Testis (tissue), 2 donors: ENCODE measurements at regions not wholly inside any gene's neighbourhood (a gene's known extent, or its start where the extent isn't known, plus 50 kb on each side); places are given as distances from the start of the nearest gene placed in this dataset.

ENCODE experiments used
- DNase-seq: peaks from one replicate; pipeline ENCODE4 v3.0.0-alpha.2; 2019
- H3K27ac ChIP-seq, 2 donors: fragments of 200-600 bp; sonication (generic); one replicate each; pipeline ENCODE4 v1.5.1; 2019
- H3K27me3 ChIP-seq: fragments of 200-600 bp; sonication (generic); one replicate; pipeline ENCODE4 v1.5.1; 2019
- H3K36me3 ChIP-seq: fragments of 200-600 bp; sonication (generic); one replicate; pipeline ENCODE4 v1.5.1; 2017; ENCODE audit warnings: low read depth; ENCODE audit errors: missing control alignments
- H3K4me1 ChIP-seq: fragments of 200-600 bp; sonication (generic); one replicate; pipeline ENCODE4 v1.5.1; 2019
- H3K4me3 ChIP-seq, 2 donors: fragments of 200-600 bp; sonication (generic); one replicate each; pipeline ENCODE4 v1.5.1; 2017 to 2019
- H3K9me3 ChIP-seq: fragments of 200-600 bp; sonication (generic); one replicate; pipeline ENCODE4 v1.5.1; 2017
- POLR2A ChIP-seq: fragments of 450-650 bp; IDR thresholded peaks from one replicate; pipeline ENCODE4 v1.6.1; 2017; ENCODE audit warnings: antibody characterized with exemption, mild to moderate bottlenecking, moderate library complexity
- WGBS, 2 donors: methylation state at CpG; one replicate each; pipeline ENCODE4 v1.1.5; 2018; 5-methylcytosine and 5-hydroxymethylcytosine counted together
- intact Hi-C: fragments of 100-400 bp; cut with DNase I; formaldehyde crosslinking; loops from one replicate; pipeline ENCODE4 v1.15.1; 2023; ENCODE audit warnings: low total_unique reads
- TF ChIP-seq, protein P1 (sequence below), 3 experiments: fragments of 450-650 bp in 2 of 3; fragments of 200-600 bp in 1 of 3; sonication (generic) in 1 of 3; IDR thresholded peaks; one replicate each; pipeline ENCODE4 v1.5.1; 2016 to 2019; ENCODE audit warnings: antibody characterized with exemption in 3 of 3, mild to moderate bottlenecking in 2 of 3, moderate library complexity in 1 of 3

DNA sequence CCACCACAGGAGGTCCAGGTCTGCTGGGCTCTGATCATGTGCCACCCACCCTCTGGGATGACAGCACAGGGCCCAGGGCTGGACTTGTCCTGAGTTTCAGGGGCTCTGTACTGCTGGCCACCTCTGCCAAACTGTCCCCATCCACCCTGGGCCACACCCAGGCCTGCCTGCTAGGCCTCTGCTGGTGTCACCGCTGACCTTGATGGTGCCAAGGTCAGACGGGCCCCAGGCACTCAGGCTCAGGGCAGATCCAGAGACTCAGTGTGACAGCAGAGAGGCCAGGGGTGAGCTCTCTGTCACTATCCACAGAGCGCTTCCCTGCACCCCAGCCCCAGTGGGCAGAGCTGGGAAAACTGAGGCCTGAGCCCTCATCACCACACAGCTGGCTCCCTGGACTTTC, 75.6 kb downstream of the RMI2 start:
- H3K9me3 ChIP-seq = no peaks in the 10 kb centered on the region
- intact Hi-C loops = no loop called here
- TF ChIP-seq POLR2A = no peak
- TF ChIP-seq, protein P1, sequence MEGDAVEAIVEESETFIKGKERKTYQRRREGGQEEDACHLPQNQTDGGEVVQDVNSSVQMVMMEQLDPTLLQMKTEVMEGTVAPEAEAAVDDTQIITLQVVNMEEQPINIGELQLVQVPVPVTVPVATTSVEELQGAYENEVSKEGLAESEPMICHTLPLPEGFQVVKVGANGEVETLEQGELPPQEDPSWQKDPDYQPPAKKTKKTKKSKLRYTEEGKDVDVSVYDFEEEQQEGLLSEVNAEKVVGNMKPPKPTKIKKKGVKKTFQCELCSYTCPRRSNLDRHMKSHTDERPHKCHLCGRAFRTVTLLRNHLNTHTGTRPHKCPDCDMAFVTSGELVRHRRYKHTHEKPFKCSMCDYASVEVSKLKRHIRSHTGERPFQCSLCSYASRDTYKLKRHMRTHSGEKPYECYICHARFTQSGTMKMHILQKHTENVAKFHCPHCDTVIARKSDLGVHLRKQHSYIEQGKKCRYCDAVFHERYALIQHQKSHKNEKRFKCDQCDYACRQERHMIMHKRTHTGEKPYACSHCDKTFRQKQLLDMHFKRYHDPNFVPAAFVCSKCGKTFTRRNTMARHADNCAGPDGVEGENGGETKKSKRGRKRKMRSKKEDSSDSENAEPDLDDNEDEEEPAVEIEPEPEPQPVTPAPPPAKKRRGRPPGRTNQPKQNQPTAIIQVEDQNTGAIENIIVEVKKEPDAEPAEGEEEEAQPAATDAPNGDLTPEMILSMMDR (IDR thresholded peaks at IDR 0.05) = no peak
- no peak overlapping the region for H3K4me3 ChIP-seq
- WGBS, 2 donors = 84 to 100% methylated on average over 2 to 3 of the region's 3 CpGs
- DNase-seq = no peak
- no peak overlapping the region for H3K27ac ChIP-seq
- H3K36me3 ChIP-seq = no peaks in the 10 kb centered on the region
- H3K27me3 ChIP-seq = no peaks in the 10 kb centered on the region
- no peaks in the 10 kb centered on the region for H3K4me1 ChIP-seq

- TF ChIP-seq POLR2A = no peak
- TF ChIP-seq, protein P1 (IDR thresholded peaks at IDR 0.05) = no peak
- WGBS, 2 donors = 80 to 83% methylated on average over 15 to 26 of the region's 26 CpGs
- Histone ChIP-seq H3K36me3 (no peaks in the 10 kb centered on the region), H3K9me3 (no peaks in the 10 kb centered on the region), H3K27me3 (no peaks in the 10 kb centered on the region), H3K4me1 (no peaks in the 10 kb centered on the region), H3K27ac (no peak overlapping the region), H3K4me3 (no peak overlapping the region)
- intact Hi-C loops = no loop called here
- DNase-seq = no peak
Measured at GRCh38 chr16:11422381-11423314, 77.4 kb downstream of the RMI2 start.

DNA sequence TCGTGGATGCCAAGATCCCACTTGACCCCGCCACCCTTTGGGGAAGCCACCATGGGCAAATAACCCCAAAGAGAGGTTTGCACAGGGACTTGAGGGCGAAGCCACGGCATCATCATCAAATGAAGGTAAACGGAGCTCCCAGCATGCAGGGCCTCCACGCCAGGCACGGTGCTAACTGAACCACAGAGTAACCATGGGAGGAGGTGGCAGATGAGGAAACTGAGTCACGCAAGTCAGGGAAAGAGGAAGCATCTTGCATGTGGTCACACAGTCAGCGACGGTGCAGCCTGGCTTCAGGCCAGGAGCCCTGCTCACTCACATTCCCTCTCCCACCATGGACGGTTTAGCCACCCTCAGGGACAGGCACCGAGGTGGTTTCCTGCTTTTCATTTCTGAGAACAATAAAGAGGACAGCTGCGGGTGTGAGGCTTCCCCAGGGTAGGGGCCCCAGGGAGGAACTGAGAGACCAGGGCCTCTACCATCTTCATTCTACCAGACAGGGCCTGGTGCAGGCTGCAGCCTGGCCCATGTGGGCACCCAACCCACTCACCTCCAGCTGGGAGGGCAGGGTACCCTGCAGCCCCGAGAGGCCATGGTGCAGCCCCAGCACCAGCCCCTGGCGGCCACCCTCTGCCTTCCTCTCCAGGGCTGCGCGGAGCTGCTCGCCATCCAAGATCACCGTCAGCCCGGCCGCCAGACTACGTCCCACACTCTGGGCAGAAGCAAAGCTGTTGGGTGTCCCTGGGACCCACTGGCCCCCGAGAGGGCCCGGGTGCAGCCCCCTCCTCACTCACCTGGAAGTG, 78.3 kb downstream of the RMI2 start:
- 85 to 88% methylated on average over 22 to 24 of the region's 24 CpGs for WGBS, 2 donors
- no peak overlapping the region for H3K27ac ChIP-seq
- H3K4me3 ChIP-seq = no peak overlapping the region
- no peak for TF ChIP-seq POLR2A
- TF ChIP-seq, protein P1 (IDR thresholded peaks at IDR 0.05) = no peak
- no peaks in the 10 kb centered on the region for H3K27me3 ChIP-seq
- H3K36me3 ChIP-seq = no peaks in the 10 kb centered on the region
- DNase-seq = no peak
- H3K9me3 ChIP-seq = no peaks in the 10 kb centered on the region
- H3K4me1 ChIP-seq = no peaks in the 10 kb centered on the region
- intact Hi-C loops = no loop called here

DNA sequence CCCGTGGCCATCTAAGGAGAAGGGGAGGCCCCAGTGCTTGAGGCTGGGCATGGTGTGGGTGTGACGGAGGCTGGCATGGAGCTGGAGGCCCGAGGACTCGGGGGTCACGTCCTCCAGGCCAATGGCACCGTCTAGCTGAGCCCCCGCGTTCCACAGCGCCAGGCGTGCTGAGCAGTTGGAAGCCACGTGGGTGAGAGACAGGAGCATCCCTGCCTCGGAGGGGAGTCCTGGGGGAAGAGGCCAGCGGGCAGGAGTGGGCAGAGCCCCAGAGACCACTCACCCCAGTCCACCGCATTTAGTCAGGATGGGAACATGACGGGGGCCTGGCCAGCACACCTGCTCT, 78.8 kb downstream of the RMI2 start:
- H3K4me3 ChIP-seq = no peak overlapping the region
- no peak overlapping the region for H3K27ac ChIP-seq
- TF ChIP-seq, protein P1 (IDR thresholded peaks at IDR 0.05) = no peak
- no peak for TF ChIP-seq POLR2A
- DNase-seq = no peak
- H3K27me3 ChIP-seq = no peaks in the 10 kb centered on the region
- H3K4me1 ChIP-seq = no peaks in the 10 kb centered on the region
- WGBS, 2 donors = 91 to 92% methylated on average over 12 to 15 of the region's 15 CpGs
- intact Hi-C loops = no loop called here
- no peaks in the 10 kb centered on the region for H3K36me3 ChIP-seq
- H3K9me3 ChIP-seq = no peaks in the 10 kb centered on the region
